HepG2 (cell line): ENCODE measurements at regions not wholly inside any gene's neighbourhood (a gene's known extent, or its start where the extent isn't known, plus 50 kb on each side); places are given as distances from the start of the nearest gene placed in this dataset.

Experiments
- ATF6 ChIP-seq: sonication (generic); formaldehyde crosslinking; conservative IDR thresholded peaks from 2 replicates; pipeline ENCODE4 v1.4.0; 2020; ENCODE audit warnings: missing genetic modification reagents
- ATM ChIP-seq: fragments of 450-650 bp; IDR thresholded peaks from 2 replicates; pipeline ENCODE4 v1.7.1; 2017; ENCODE audit warnings: mild to moderate bottlenecking, borderline replicate concordance
- GZF1 ChIP-seq: sonication (generic); formaldehyde crosslinking; IDR thresholded peaks from 2 replicates; pipeline ENCODE4 v1.5.1; 2020; ENCODE audit warnings: mild to moderate bottlenecking, missing genetic modification reagents
- HBP1 ChIP-seq: IDR thresholded peaks from 2 replicates; pipeline ENCODE4 v1.6.1; 2016; ENCODE audit warnings: low read depth, control low read depth
- HHEX ChIP-seq: IDR thresholded peaks from 2 replicates; pipeline ENCODE4 v1.6.1; 2016; ENCODE audit warnings: control low read depth
- HNF4A ChIP-seq: sonication (generic); formaldehyde crosslinking; IDR thresholded peaks from 2 replicates; pipeline ENCODE4 v1.4.0; 2020; ENCODE audit warnings: missing genetic modification reagents
- KLF15 ChIP-seq: sonication (generic); formaldehyde crosslinking; IDR thresholded peaks from 2 replicates; pipeline ENCODE4 v1.8.1; 2023; ENCODE audit warnings: borderline replicate concordance, mild to moderate bottlenecking, inconsistent platforms, missing genetic modification reagents, mixed read lengths
- MXD4 ChIP-seq: IDR thresholded peaks from 2 replicates; pipeline ENCODE4 v1.6.1; 2016; ENCODE audit warnings: mild to moderate bottlenecking, missing biosample characterization, missing genetic modification reagents
- NRL ChIP-seq: sonication (generic); formaldehyde crosslinking; IDR thresholded peaks from 2 replicates; pipeline ENCODE4 v1.5.0; 2020; ENCODE audit warnings: missing genetic modification reagents, mild to moderate bottlenecking, moderate library complexity, borderline replicate concordance
- PRDM4 ChIP-seq: sonication (generic); formaldehyde crosslinking; IDR thresholded peaks from 2 replicates; pipeline ENCODE4 v1.9.0; 2021; ENCODE audit warnings: missing genetic modification reagents, borderline replicate concordance
- REPIN1 ChIP-seq: sonication (generic); formaldehyde crosslinking; IDR thresholded peaks from 2 replicates; pipeline ENCODE4 v1.8.0; 2022; ENCODE audit warnings: missing genetic modification reagents, low read depth, mild to moderate bottlenecking, borderline replicate concordance
- RFX1 ChIP-seq: fragments of 450-650 bp; IDR thresholded peaks from 2 replicates; pipeline ENCODE4 v1.6.1; 2017
- SP140L ChIP-seq: sonication (generic); formaldehyde crosslinking; IDR thresholded peaks from 2 replicates; pipeline ENCODE4 v1.4.0; 2020; ENCODE audit warnings: missing genetic modification reagents, borderline replicate concordance
- ZNF12 ChIP-seq: sonication (generic); formaldehyde crosslinking; IDR thresholded peaks from 2 replicates; pipeline ENCODE4 v1.5.0; 2020; ENCODE audit warnings: missing genetic modification reagents
- ZNF280B ChIP-seq: sonication (generic); formaldehyde crosslinking; IDR thresholded peaks from 2 replicates; pipeline ENCODE4 v1.5.0; 2020; ENCODE audit warnings: missing genetic modification reagents, mild to moderate bottlenecking, borderline replicate concordance
- ZNF292 ChIP-seq: sonication (generic); formaldehyde crosslinking; IDR thresholded peaks from 2 replicates; pipeline ENCODE4 v1.8.1; 2022; ENCODE audit warnings: mild to moderate bottlenecking, low read depth, missing genetic modification reagents, borderline replicate concordance
- ZNF317 ChIP-seq: sonication (generic); formaldehyde crosslinking; IDR thresholded peaks from 2 replicates; pipeline ENCODE4 v1.5.0; 2020; ENCODE audit warnings: mild to moderate bottlenecking, missing genetic modification reagents
- ZNF335 ChIP-seq: sonication (generic); formaldehyde crosslinking; IDR thresholded peaks from 2 replicates; pipeline ENCODE4 v1.4.0; 2020; ENCODE audit warnings: missing genetic modification reagents
- ZZZ3 ChIP-seq: sonication (generic); formaldehyde crosslinking; IDR thresholded peaks from 2 replicates; pipeline ENCODE4 v1.4.0; 2020; ENCODE audit warnings: missing genetic modification reagents, mild to moderate bottlenecking, borderline replicate concordance
- TF ChIP-seq, protein P1 (sequence below): sonication (generic); formaldehyde crosslinking; IDR thresholded peaks from 2 replicates; pipeline ENCODE4 v1.8.0; 2022; ENCODE audit warnings: mild to moderate bottlenecking, missing genetic modification reagents

- TF ChIP-seq, protein P1, sequence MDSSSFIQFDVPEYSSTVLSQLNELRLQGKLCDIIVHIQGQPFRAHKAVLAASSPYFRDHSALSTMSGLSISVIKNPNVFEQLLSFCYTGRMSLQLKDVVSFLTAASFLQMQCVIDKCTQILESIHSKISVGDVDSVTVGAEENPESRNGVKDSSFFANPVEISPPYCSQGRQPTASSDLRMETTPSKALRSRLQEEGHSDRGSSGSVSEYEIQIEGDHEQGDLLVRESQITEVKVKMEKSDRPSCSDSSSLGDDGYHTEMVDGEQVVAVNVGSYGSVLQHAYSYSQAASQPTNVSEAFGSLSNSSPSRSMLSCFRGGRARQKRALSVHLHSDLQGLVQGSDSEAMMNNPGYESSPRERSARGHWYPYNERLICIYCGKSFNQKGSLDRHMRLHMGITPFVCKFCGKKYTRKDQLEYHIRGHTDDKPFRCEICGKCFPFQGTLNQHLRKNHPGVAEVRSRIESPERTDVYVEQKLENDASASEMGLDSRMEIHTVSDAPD (CRISPR knock-in tag): no peak
- TF ChIP-seq PRDM4 (CRISPR knock-in tag) (no peak), REPIN1 (CRISPR knock-in tag) (no peak), NRL (no peak), ATM (no peak), HHEX (CRISPR knock-in tag) (no peak), GZF1 (CRISPR knock-in tag) (no peak), HNF4A (no peak; the same call in 1 of the 2 replicates), ZNF292 (no peak), ZNF317 (CRISPR knock-in tag) (no peak), RFX1 (peak; percentile 54; the same call in 1 of the 2 replicates), ATF6 (CRISPR knock-in tag) (no peak), ZNF335 (CRISPR knock-in tag) (no peak), ZNF12 (0 out of 2 replicates have a peak, but pooled peaks have one; percentile 26), ZZZ3 (CRISPR knock-in tag) (no peak), HBP1 (CRISPR knock-in tag) (no peak; the same call in 1 of the 2 replicates), KLF15 (CRISPR knock-in tag) (no peak), MXD4 (CRISPR knock-in tag) (no peak), SP140L (no peak), ZNF280B (CRISPR knock-in tag) (no peak)
Observed at GRCh38 chr6:26187981-26188635, 100.9 kb downstream of the HFE start (continued).
